Fibroblast of skin of abdomen (primary cell): ENCODE measurements at regions not wholly inside any gene's neighbourhood (a gene's known extent, or its start where the extent isn't known, plus 50 kb on each side); places are given as distances from the start of the nearest gene placed in this dataset.

Experiments used
- DNase-seq: peaks from one replicate; pipeline ENCODE4 v3.0.0-alpha.2; 2013

DNA sequence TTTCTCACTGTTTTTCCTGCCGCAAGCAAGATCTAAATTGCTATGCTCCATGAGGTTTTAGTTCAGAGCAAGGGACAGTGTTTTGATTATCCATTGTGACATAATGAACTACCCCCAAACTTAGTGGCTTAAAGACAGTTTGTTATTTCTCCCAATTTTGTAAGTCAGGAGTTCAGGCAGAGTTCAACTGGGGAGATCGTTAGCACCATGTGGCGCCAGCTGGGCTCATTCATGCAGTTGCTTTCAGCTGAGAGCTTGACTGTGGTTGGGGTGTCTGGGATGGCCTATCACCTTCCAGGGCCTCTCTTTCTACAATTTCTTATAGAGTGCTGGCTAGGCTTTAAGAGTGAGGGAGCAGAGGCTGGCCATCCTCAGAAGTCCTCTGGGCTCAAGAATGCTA is 382.9 kb upstream of the CELF4 start:
- DNase-seq: no peak

GRCh38 chr18:37946324-37946723 is 380.7 kb upstream of the CELF4 start:
- no peak for DNase-seq

- no peak for DNase-seq
These were observed 379.2 kb upstream of the CELF4 start for GRCh38 chr18:37944700-37945270.

DNA sequence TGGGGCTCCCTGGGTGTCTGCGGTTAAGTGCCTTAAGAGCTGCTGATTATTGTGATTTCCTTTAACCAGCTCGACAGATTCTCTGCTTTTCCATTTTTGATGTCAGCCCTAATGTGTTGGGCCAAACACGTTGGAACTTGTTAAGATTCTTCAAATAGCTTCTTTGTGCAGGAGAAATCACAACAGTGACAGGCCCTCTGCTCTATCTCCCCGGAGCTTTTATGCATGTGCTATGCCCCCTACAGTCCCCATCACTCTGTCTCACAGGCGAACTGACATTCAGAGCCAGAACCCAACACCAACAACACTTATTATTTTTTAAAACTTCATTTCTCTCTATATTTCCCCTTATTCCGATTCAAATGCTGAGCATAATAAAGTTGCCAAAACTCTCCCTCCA is 371.7 kb upstream of the CELF4 start:
- DNase-seq: no peak

- no peak for DNase-seq
These were observed 369.5 kb upstream of the CELF4 start for GRCh38 chr18:37935086-37935485.

- no peak for DNase-seq
These were observed 365.0 kb upstream of the CELF4 start for GRCh38 chr18:37930640-37931039.

DNA sequence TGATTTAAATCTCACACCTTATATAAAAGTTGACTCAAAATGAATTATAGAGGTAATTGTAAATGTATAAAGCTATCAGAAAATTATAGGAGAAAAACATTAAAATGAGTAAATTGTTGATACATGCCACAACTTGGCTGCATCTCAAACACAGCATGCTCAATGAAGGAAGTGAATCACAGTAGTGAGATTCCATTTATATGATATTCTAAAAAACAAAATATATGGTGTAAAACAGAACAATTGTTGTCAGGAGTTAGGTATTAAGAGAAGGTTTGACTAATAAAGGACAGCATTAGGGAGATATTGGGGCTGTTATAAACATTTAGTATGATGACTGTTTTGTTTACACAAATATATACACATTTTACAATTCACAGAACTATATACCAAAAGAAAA is 356.6 kb upstream of the CELF4 start:
- DNase-seq: no peak

DNA sequence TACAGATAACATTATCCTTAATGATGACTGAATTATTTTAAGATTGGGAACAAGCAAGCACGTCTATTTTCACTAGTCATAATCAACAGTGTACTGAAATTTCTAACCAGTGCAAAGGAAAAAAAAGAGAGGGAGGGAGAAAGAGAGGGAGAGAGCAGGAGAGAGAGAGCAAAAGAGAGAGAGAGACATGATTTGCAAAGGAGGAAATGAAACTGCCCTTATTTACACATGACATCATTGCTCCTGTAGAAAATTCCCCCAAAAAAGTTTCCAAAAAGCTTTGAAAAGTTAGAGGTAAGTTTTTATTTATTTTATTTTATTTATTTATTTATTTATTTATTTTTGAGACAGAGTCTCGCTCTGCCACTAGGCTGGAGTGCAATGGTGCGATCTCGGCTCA is 355.3 kb upstream of the CELF4 start:
- no peak for DNase-seq

DNA sequence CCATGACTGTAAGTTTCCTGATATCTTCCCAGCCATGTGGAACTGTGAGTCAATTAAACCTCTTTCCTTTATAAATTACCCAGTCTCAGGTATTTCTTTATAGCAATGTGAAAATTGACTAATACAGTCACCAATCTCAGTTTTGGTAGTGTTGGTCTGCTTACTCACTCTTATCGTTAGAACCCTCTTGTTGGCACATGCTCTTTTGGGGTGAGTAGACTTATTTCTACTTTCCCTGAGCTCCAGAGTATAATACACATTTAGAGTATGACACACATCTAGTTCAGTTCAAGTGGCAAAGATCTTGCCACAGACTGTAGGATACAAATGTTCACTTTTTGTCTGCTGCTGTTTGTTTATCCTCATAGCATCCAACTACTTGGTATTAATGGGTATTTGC is 347.5 kb upstream of the CELF4 start:
- no peak for DNase-seq

DNA sequence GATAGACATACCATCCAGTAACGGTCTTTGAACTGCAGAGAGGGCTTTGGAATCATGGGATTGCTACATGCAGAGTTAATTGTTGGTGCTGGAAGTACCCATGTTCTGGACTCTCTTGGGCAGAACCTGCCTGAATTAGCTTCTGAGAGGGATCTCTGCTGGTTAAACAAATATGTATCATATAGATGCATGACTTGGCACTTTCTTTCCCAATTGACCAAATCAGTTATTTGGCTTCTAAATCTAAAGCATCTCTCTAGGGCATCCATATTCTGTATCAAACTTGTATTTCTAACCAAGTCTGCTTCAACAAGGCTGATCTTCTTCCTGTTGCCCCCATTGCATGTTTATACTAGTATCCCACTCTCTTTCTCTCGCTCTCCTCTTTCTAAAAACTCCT is 336.7 kb upstream of the CELF4 start:
- DNase-seq: no peak

- DNase-seq: no peak
These were observed 334.7 kb upstream of the CELF4 start for GRCh38 chr18:37900326-37900725.

DNA sequence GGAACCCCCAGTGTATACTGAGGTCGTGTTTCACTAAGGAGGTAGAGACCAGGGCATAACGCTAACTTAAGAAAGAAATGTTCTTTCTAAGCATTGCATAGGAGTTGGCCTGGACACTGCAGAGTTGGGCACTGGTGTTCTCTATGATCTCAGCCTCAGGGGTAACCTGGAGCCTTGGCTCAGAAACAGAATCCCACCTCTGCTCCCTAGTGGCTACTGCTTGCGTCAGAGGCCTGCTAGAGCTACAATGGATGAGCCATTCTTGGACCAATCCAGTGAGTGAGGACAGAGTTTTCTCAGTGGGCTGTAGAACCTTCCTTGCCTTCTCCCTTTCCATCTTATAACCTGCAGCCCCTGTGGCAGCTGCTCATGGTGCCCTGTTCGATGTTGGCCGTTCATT is 324.4 kb upstream of the CELF4 start:
- no peak for DNase-seq

GRCh38 chr18:37874721-37875120 is 309.1 kb upstream of the CELF4 start:
- DNase-seq: no peak

DNA sequence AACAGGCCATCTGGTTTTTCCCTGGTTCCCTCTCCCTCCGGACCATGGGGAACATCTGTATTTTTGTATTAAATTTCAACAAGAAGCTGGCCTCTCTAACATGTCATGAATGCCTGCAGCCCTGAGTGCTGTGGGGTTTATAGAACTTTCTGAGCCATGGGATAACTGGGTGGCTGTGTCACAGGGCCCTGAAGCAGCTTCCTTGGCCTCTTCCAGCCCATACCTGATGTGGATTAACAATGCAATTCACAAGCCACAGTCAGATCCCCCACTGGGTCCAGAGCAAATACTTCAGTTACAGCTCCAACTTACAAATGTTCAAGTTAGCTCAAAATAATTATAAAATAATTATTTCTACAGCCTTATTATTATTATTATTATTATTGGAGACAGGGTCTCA is 307.8 kb upstream of the CELF4 start:
- no peak for DNase-seq

- no peak for DNase-seq
These were observed 307.0 kb upstream of the CELF4 start for GRCh38 chr18:37872562-37872961.

DNA sequence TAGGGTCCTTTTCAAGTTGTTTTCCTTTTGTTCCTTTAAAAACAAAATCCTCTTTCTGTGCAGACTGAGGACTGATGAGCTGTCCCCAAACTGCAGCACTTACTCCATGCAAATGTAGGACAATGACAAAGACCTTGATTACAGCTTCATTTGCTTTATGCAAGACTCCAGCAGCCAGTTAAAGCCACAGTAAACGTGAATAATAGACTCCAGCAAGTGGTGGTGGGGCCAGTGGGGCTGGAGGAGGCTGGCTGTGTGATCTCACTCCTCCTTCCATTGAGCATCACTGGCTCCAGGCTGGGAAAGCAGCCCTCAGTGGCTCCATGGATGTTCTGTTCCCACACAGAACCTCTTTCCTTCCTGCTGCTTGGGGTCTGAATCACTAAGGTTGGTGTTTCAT is 306.0 kb upstream of the CELF4 start:
- no peak for DNase-seq

DNA sequence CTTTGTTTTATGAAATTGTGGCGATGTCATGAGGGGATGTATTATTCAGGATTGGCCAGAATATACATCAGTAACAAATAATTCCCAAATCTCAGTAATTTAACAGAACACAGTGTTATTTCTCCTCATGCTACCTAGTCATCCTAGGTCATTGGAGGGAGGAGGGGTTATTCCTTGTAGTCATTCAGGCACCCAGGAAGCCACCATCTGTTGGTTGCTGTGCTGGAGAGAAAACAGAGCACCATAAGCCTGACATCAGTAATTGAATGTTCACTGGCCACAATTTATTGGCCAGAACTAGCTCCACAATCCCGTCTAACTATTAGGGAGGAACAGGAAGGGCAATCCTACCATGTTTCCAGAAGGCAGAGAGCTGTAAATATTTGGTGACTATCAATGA is 303.5 kb upstream of the CELF4 start:
- no peak for DNase-seq

DNA sequence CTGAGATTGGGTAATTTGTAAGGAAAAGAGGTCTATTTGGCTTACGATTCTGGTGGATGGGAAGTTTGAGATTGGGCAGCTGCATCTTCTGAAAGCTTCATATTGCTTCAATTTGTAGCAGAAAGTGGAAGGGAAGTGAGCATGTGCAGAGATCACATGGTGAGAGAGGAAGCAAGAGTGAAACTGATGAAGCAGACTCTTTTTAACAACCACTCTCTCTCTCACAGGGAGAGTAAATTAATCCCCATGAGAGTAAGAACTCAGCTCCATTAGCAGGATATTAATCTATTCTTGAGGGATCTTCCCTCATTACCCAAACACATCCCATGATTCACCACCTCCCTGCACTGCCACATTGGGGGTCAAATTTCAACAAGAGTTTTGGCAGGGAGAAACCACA is 298.5 kb upstream of the CELF4 start:
- no peak for DNase-seq

- DNase-seq: no peak
These were observed 296.4 kb upstream of the CELF4 start for GRCh38 chr18:37861981-37862380.

DNA sequence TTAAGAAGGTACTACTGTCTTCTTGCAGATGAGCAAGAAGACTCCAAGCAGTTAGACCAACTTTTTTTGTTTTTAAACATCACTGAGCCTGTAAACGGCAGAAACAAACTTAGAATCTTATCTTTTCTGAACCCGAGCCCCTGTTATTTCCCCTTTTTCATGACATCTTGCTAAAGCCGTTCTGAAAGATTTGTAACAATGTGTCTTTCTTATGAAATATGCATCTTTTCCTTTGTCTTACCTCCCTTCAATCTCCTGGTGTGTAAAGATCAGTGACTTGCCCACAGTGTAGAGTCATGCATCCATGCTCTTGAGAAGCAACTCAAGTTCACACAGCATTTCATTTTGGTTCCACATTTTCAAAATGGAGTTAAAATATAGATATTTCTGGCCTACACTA is 288.8 kb upstream of the CELF4 start:
- no peak for DNase-seq

DNA sequence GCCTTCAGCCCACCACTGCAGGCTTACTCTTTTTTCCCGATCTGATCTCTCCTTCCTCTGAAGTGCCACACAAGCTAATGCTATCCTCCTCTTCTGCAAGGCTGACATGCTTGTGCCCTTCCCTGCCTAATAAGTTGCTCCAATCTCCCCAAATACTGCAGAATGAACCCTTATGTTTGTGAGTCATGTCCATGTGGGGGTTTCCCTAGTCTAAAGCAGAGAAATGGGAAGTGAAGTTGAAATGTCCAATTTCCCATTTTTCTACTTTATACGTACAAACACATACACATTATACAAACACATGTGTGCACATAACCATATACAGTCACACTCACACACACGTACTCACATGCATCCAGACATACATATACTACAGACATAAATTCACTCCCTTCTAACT is 288.1 kb upstream of the CELF4 start:
- no peak for DNase-seq

DNA sequence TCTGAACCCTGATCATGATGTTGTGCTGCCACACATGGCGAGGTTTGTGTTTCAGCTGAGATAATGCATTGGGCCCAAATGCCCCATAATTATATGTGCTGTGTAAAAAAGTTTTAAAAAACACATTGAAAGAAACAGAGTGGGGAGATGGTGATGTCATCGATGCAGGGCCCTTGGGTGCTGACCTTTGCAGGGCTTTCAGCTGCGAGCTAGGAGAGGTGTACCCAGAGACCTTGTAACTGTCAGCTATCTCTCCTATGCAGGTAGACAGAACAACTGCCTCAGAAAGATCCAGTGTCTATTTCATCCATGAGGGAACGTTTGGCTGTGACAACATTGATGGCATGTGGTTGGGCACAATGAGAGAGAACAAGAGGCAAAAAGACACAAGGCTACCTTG is 286.9 kb upstream of the CELF4 start:
- DNase-seq: no peak

- no peak for DNase-seq
These were observed 281.9 kb upstream of the CELF4 start for GRCh38 chr18:37847544-37847943.

- DNase-seq: no peak
These were observed 281.4 kb upstream of the CELF4 start for GRCh38 chr18:37846996-37847395.

- no peak for DNase-seq
These were observed 279.9 kb upstream of the CELF4 start for GRCh38 chr18:37845498-37845897.
